Activated CD4-positive, alpha-beta T cell treated with anti-CD3 and anti-CD28 coated beads, Interleukin-2, Interleukin-4, amounts not matched to agents 100 ng/mL and 50 ng/mL, durations not matched to agents 16 hours and 8 hours (primary cell): ENCODE measurements at regions not wholly inside any gene's neighbourhood (a gene's known extent, or its start where the extent isn't known, plus 50 kb on each side); places are given as distances from the start of the nearest gene placed in this dataset.
"Not testable (repeated sequence)": the region's sequence is repeated elsewhere in the genome, so short reads cannot be mapped to it uniquely, and the experiment has no call there.

Experiments used
- DNase-seq: peaks from one replicate; pipeline ENCODE4 v3.0.0-alpha.2; 2020; ENCODE audit warnings: low spot score

GRCh38 chr12:131343436-131343835 lies 367.5 kb upstream of the SFSWAP start:
- DNase-seq: not testable (repeated sequence)

- not testable (repeated sequence) for DNase-seq
Observed at GRCh38 chr12:131344715-131345520, 366.0 kb upstream of the SFSWAP start.

GRCh38 chr12:131345521-131346436 lies 365.1 kb upstream of the SFSWAP start:
- no peak for DNase-seq

GRCh38 chr12:131346555-131347344 lies 364.1 kb upstream of the SFSWAP start:
- no peak for DNase-seq

- DNase-seq: no peak
Observed at GRCh38 chr12:131347345-131347714, 363.6 kb upstream of the SFSWAP start.

GRCh38 chr12:131347732-131348131 lies 363.2 kb upstream of the SFSWAP start:
- no peak for DNase-seq

- DNase-seq: no peak
Observed at GRCh38 chr12:131348231-131348630, 362.7 kb upstream of the SFSWAP start.

- DNase-seq: no peak
Observed at GRCh38 chr12:131348646-131349045, 362.2 kb upstream of the SFSWAP start.

GRCh38 chr12:131349397-131350127 lies 361.3 kb upstream of the SFSWAP start:
- no peak for DNase-seq

GRCh38 chr12:131350943-131351318 lies 360.0 kb upstream of the SFSWAP start:
- no peak for DNase-seq

- DNase-seq: no peak
Observed at GRCh38 chr12:131351319-131352028, 359.4 kb upstream of the SFSWAP start.

- DNase-seq: no peak
Observed at GRCh38 chr12:131352296-131352900, 358.5 kb upstream of the SFSWAP start.

GRCh38 chr12:131353376-131353775 lies 357.5 kb upstream of the SFSWAP start:
- DNase-seq: no peak

- DNase-seq: no peak
Observed at GRCh38 chr12:131353826-131354225, 357.1 kb upstream of the SFSWAP start.

- DNase-seq: no peak
Observed at GRCh38 chr12:131355361-131356245, 355.3 kb upstream of the SFSWAP start.

GRCh38 chr12:131356485-131357184 lies 354.3 kb upstream of the SFSWAP start:
- no peak for DNase-seq

- no peak for DNase-seq
Observed at GRCh38 chr12:131357185-131357747, 353.6 kb upstream of the SFSWAP start.

GRCh38 chr12:131357920-131358319 lies 353.0 kb upstream of the SFSWAP start:
- no peak for DNase-seq
